ENCODE measurements at regions not wholly inside any gene's neighbourhood (a gene's known extent, or its start where the extent isn't known, plus 50 kb on each side); places are given as distances from the start of the nearest gene placed in this dataset.

GRCh38 chr1:217153361-217153760 is 430.1 kb upstream of the ESRRG start:
- TF ChIP-seq POLR2A (IDR thresholded peaks at IDR 0.05; ENCODE audit: low read depth, low read length) (no peak), TAF1 (IDR thresholded peaks at IDR 0.05; ENCODE audit: borderline replicate concordance, low read depth, low read length) (no peak), POLR2AphosphoS5 (IDR thresholded peaks at IDR 0.05; ENCODE audit: low read depth, low read length) (no peak)

Data from GM12892 (cell line).